Effector memory CD8-positive, alpha-beta T cell (primary cell): ENCODE measurements at regions not wholly inside any gene's neighbourhood (a gene's known extent, or its start where the extent isn't known, plus 50 kb on each side); places are given as distances from the start of the nearest gene placed in this dataset.

ENCODE experiments used
- ATAC-seq: fragments of 150-1000 bp; cut with Tn5 transposase; replicated peaks from 2 replicates; pipeline ENCODE4 v1.10.0; 2021; ENCODE audit warnings: mild to moderate bottlenecking, moderate library complexity
- DNase-seq, 3 experiments: peaks; one replicate each; pipeline ENCODE4 v3.0.0; 2021
- H3K27ac Mint-ChIP-seq, 2 donors: one replicate each; pipeline ENCODE4 v1.8.0; 2022; ENCODE audit warnings: mild to moderate bottlenecking in 2 of 2, mixed read lengths in 2 of 2, moderate library complexity in 2 of 2
- H3K27me3 Mint-ChIP-seq, 2 donors: one replicate each; pipeline ENCODE4 v1.8.0; 2022; ENCODE audit warnings: mixed read lengths in 2 of 2
- H3K36me3 Mint-ChIP-seq: one replicate; pipeline ENCODE4 v1.8.0; 2022; ENCODE audit warnings: mild to moderate bottlenecking, moderate library complexity, mixed read lengths; ENCODE audit not compliant: insufficient read depth
- H3K4me1 Mint-ChIP-seq, 2 donors: one replicate each; pipeline ENCODE4 v1.8.0; 2022; ENCODE audit warnings: low read depth in 2 of 2, mixed read lengths in 2 of 2
- H3K4me3 Mint-ChIP-seq, 2 donors: one replicate each; pipeline ENCODE4 v1.8.0; 2022; ENCODE audit warnings: mild to moderate bottlenecking in 2 of 2, mixed read lengths in 2 of 2, moderate library complexity in 2 of 2
- H3K9me3 Mint-ChIP-seq, 2 donors: one replicate each; pipeline ENCODE4 v1.8.0; 2022; ENCODE audit warnings: mixed read lengths in 2 of 2

DNA sequence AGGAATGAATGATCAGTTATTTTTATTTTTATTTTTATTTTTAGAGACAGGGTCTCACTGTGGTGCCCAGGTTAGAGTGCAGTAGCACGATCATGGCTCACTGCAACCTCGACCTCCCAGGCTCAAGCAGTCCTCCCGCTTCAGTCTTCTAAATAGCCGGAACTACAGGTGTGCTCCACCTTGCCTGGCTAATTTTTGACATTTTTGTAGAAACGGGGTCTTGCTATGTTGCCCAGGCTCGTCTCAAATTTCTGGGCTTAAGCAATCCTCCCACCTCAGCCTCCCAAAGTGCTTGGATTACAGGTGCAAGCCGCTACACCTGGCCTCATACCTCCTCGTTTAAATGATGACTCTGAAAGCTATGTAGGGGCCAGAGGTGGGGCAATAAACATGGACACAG, 706.0 kb downstream of the MED13L start:
- H3K27me3 Mint-ChIP-seq: no peaks in the 10 kb centered on the region
- peaks cover 11 to 12% of the 10 kb centered on the region in 2 donors for H3K9me3 Mint-ChIP-seq
- H3K27ac Mint-ChIP-seq: no peak overlapping the region
- no peak for DNase-seq
- H3K36me3 Mint-ChIP-seq: no peaks in the 10 kb centered on the region
- no peaks in the 10 kb centered on the region for H3K4me1 Mint-ChIP-seq
- ATAC-seq: no peak
- no peak overlapping the region for H3K4me3 Mint-ChIP-seq

DNA sequence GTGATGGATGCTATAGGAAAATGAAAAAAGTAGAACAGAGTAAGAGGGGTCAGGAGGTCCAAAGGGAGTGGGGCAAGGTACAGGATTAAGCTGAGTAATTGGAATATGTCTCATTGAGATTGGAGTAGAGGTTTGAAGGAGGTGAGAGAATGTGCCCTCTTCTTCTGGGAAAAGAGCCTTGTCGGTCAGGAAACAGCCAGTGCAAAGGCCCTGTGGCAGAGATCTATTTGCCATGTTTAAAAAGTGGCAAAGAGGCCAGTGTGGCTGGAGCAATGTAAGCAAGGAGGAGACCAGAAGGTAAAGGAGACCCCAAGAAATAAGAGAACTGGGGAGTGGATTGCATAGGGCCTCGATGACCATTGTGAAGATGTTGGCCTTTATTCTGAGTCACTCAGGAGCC, 706.5 kb downstream of the MED13L start:
- Mint-ChIP-seq H3K4me1 (no peaks in the 10 kb centered on the region), H3K27ac (no peak overlapping the region), H3K4me3 (no peak overlapping the region), H3K27me3 (no peaks in the 10 kb centered on the region), H3K36me3 (no peaks in the 10 kb centered on the region), H3K9me3 (peaks cover 8 to 10% of the 10 kb centered on the region in 2 donors)
- DNase-seq (no peak), ATAC-seq (no peak)

DNA sequence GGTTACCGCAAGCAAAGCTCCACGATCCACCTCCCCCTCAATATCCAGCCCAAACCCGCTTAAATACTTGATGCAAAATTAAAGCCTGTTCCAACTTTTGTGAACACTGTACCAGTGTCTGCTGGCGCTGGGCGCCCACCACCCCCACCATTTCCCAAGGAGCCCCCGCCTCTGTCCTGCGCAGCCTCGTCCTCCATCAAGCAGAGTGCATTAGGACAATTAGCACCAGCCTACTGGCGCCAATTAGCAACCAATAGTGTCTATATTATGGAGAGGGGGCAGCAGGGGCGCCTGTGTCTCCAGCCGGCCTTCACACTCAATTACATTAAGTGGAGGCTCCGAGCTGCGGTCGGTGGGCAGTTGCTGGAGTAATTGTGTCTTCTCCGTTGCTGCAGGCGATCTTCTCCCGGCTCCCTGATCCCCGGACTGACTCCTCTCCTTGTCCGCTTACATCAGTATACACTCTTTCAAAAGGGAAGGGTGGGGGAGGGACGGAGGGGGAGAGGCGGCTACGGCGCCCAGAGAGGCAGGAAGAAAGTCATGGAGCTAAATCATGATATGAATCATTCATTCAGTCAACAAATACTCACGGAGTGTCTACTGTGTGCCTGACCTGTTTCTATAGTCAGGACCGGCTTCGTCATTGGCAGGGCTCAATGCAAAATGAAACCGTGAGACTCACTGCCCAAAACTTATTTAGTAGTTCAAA, 707.3 kb downstream of the MED13L start:
- peaks cover 8 to 11% of the 10 kb centered on the region in 2 donors for H3K9me3 Mint-ChIP-seq
- H3K36me3 Mint-ChIP-seq: no peaks in the 10 kb centered on the region
- no peak overlapping the region for H3K27ac Mint-ChIP-seq
- no peak for ATAC-seq
- H3K4me1 Mint-ChIP-seq: no peaks in the 10 kb centered on the region
- H3K4me3 Mint-ChIP-seq: no peak overlapping the region
- no peaks in the 10 kb centered on the region for H3K27me3 Mint-ChIP-seq
- no peak for DNase-seq

DNA sequence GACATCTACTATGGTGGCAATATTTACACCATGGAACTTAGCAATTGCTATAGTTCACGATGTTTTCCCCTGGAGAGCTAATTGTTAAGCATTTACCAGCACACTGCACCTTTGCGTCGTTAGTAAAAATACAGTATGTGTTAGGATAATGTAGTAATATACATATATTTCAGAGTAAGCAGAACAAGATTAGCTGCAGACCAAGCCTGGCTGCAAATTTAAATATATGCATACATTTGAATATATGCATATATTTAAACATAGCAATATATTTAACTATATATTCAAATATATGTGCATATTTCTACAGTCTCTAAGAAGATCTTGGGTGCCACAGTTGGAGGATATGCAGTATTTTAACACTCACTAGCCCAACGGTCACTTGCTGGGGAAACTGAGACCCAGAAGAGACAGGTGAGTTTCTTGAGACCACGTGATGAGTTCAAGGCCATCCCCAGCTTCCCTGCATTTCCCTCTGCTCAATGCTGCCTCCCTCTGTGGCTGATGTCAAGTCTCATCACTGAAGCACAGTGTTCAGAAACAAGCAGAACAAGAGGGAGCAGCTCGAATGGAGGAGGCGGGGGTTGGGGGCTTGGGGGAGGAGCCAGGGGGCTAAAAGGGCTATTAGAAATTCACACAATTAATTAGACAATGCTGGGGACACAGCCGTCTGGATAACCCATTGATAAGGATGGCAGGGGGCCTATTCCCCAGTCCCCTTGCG, 708.0 kb downstream of the MED13L start:
- H3K36me3 Mint-ChIP-seq: no peaks in the 10 kb centered on the region
- no peak for DNase-seq
- no peaks in the 10 kb centered on the region for H3K27me3 Mint-ChIP-seq
- H3K27ac Mint-ChIP-seq: no peak overlapping the region
- no peak for ATAC-seq
- no peaks in the 10 kb centered on the region for H3K4me1 Mint-ChIP-seq
- H3K4me3 Mint-ChIP-seq: no peak overlapping the region
- peaks cover 8 to 13% of the 10 kb centered on the region in 2 donors for H3K9me3 Mint-ChIP-seq

GRCh38 chr12:115558281-115558680, 719.2 kb downstream of the MED13L start:
- Mint-ChIP-seq H3K4me3 (no peak overlapping the region), H3K27ac (no peak overlapping the region), H3K36me3 (no peaks in the 10 kb centered on the region), H3K27me3 (no peaks in the 10 kb centered on the region), H3K4me1 (no peaks in the 10 kb centered on the region), H3K9me3 (peaks cover 6 to 8% of the 10 kb centered on the region in 2 donors)
- no peak for DNase-seq
- ATAC-seq: no peak

DNA sequence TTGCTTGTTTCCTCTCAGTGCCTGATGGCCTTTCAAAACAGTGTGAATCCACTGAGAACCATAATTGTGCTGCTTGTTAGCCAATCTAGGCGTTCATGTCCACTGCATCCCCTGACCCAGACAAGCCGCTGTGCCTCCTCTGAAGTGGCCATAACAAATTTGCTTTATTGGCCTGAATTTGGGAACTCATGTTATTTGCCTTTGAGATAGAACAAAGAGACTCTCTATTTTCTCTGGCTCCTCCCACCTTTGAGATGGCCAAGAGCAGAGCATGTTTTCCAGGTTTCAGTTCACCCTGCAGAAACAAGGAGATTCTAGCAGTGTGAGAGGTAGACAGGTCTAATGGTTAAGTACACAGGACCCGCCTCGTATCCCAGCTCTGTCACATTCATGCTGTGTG, 723.9 kb downstream of the MED13L start:
- H3K4me3 Mint-ChIP-seq: no peak overlapping the region
- H3K27me3 Mint-ChIP-seq: no peaks in the 10 kb centered on the region
- ATAC-seq (no peak), DNase-seq (no peak)
- peaks cover 3 to 6% of the 10 kb centered on the region in 2 donors for H3K9me3 Mint-ChIP-seq
- H3K27ac Mint-ChIP-seq: no peak overlapping the region
- H3K36me3 Mint-ChIP-seq: no peaks in the 10 kb centered on the region
- H3K4me1 Mint-ChIP-seq: no peaks in the 10 kb centered on the region

- DNase-seq (no peak), ATAC-seq (no peak)
- Mint-ChIP-seq H3K4me1 (no peaks in the 10 kb centered on the region), H3K4me3 (no peak overlapping the region), H3K9me3 (peaks cover 17 to 22% of the 10 kb centered on the region in 2 donors), H3K36me3 (no peaks in the 10 kb centered on the region), H3K27me3 (no peaks in the 10 kb centered on the region), H3K27ac (no peak overlapping the region)
These were observed 734.2 kb downstream of the MED13L start for GRCh38 chr12:115543269-115543668.

DNA sequence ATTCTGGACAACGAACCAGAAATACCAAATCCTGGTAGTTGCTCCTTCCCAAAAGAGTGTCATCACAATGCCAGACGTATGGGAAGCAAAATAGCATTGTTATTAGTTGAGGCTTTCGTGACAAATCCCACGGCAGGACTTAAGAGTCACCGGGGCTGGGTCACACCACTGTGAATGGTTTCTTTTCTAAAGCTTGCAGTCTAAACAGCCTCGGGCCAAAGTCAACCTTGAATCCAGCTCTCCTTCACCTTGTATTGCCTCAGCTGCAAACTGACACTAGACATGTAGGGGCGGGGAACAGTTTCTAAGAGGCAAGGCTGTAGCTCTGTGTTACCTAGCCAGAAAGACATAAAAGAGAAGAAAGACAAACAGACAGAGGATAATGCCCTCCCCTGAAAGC, 734.8 kb downstream of the MED13L start:
- Mint-ChIP-seq H3K27ac (no peak overlapping the region), H3K4me3 (no peak overlapping the region), H3K27me3 (no peaks in the 10 kb centered on the region), H3K36me3 (no peaks in the 10 kb centered on the region), H3K4me1 (no peaks in the 10 kb centered on the region), H3K9me3 (peaks cover 20 to 22% of the 10 kb centered on the region in 2 donors)
- DNase-seq (no peak), ATAC-seq (no peak)

DNA sequence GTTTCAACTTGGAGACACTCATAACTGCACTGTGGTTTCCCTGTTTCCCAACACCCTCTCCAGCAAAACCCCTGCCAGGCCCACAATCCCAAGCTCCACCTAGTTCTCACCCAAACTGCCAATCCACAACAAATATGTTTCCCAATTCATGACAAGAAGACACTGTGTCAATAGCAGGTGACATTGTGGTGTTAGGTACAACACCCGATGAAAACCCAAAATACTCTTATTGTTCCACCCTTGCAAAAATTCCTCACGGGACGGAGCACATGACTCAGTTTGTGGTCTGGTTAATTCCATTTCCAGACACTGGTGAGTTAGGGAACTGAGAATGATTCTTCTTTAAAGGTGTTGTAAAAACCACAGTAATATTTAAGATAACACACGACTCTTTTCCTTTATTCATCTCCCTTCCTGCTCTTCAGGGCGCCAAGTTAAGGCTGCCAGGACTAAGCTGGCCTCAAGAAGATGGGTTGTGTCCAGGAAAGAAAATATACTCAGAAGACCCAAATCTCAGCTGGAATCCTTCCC, 735.5 kb downstream of the MED13L start:
- Mint-ChIP-seq H3K36me3 (no peaks in the 10 kb centered on the region), H3K4me3 (no peak overlapping the region), H3K4me1 (no peaks in the 10 kb centered on the region), H3K27me3 (no peaks in the 10 kb centered on the region), H3K27ac (no peak overlapping the region), H3K9me3 (peaks cover 18 to 22% of the 10 kb centered on the region in 2 donors)
- DNase-seq: no peak
- no peak for ATAC-seq

GRCh38 chr12:115528466-115528865, 749.0 kb downstream of the MED13L start:
- DNase-seq: no peak
- no peak overlapping the region for H3K27ac Mint-ChIP-seq
- no peak for ATAC-seq
- H3K4me3 Mint-ChIP-seq: no peak overlapping the region
- no peaks in the 10 kb centered on the region for H3K4me1 Mint-ChIP-seq
- H3K27me3 Mint-ChIP-seq: no peaks in the 10 kb centered on the region
- H3K36me3 Mint-ChIP-seq: peaks cover 3% of the 10 kb centered on the region
- peaks cover 7 to 9% of the 10 kb centered on the region in 2 donors for H3K9me3 Mint-ChIP-seq

DNA sequence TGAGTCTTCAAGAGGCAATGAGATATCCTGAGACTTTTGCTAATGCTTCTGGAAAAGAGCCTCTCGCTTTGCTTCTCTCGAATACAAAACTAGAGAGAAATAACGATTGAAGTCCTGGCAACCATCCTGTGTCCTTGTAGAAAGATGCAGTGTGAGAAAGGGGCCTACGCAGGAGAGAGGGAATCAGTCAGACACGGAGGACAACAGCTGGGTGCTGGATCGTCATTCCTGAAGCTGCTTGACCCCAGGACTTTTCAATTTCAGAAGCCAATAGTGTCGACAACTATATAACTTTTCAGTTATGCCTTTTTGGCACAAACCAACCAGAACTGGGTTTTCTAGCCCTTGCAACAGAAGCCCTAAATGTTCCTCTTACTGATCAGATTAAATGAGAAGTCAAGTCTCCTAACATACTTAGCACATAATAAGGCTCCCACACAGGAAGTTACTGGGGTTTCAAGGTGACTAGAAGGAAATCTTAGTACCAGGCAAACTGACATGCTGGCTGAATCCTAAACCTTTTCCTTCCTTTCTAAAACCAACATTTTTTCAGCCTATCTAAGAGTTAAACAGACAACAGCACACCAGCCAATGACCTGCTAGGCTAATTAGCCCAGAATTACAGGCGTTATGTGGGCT, 755.6 kb downstream of the MED13L start:
- Mint-ChIP-seq H3K36me3 (no peaks in the 10 kb centered on the region), H3K27ac (no peak overlapping the region), H3K9me3 (peaks cover 7% of the 10 kb centered on the region in 2 donors), H3K4me3 (no peak overlapping the region), H3K27me3 (no peaks in the 10 kb centered on the region), H3K4me1 (no peaks in the 10 kb centered on the region)
- ATAC-seq (no peak), DNase-seq (no peak)

DNA sequence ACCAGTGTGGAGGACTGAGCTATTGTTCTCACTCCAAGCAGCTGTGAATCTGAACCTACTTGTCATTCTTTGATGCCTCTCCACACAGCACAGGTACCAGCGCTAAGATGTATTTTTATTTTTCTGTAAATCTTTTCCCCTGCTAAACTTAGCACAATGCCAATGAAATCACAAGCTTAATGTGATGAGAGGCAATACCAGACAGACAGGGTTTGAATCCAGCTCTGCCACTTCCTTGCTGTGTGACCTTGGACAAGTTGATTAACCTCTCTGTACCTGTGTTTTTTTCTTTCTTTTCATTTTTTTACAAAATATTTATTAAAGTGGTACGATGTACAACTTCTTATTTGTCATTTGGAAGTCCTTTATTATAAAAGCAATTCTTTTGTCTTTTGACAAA, 757.6 kb downstream of the MED13L start:
- Mint-ChIP-seq H3K4me1 (no peaks in the 10 kb centered on the region), H3K27ac (no peak overlapping the region), H3K36me3 (no peaks in the 10 kb centered on the region), H3K4me3 (no peak overlapping the region), H3K9me3 (peaks cover 4 to 8% of the 10 kb centered on the region in 2 donors), H3K27me3 (no peaks in the 10 kb centered on the region)
- ATAC-seq: no peak
- DNase-seq: no peak

DNA sequence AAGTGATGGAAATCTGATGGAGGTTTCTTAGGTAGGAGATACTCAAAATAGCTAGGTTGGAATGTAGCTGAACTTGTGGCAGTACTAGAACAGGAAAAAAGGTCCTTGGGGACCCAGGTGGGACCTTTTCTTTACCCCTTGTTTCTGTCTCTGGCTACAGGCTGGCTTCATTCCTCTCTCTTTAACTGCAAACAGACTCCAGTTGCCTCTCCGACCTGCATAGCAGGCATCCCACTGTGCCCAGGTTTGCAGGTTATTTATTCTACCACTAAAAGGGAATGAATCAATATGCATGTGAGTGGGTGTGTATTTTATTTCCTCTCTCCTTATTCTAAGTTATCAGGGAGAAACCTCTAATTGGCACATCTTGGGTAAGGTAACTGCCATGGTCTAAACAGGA, 758.1 kb downstream of the MED13L start:
- no peaks in the 10 kb centered on the region for H3K4me1 Mint-ChIP-seq
- no peak overlapping the region for H3K4me3 Mint-ChIP-seq
- no peak for DNase-seq
- ATAC-seq: no peak
- no peak overlapping the region for H3K27ac Mint-ChIP-seq
- peaks cover 2 to 10% of the 10 kb centered on the region in 2 donors for H3K9me3 Mint-ChIP-seq
- no peaks in the 10 kb centered on the region for H3K27me3 Mint-ChIP-seq
- H3K36me3 Mint-ChIP-seq: no peaks in the 10 kb centered on the region

GRCh38 chr12:115517913-115518312, 759.6 kb downstream of the MED13L start:
- Mint-ChIP-seq H3K4me1 (no peaks in the 10 kb centered on the region), H3K4me3 (no peak overlapping the region), H3K36me3 (no peaks in the 10 kb centered on the region), H3K27ac (no peak overlapping the region), H3K9me3 (peaks cover 2 to 13% of the 10 kb centered on the region in 2 donors), H3K27me3 (no peaks in the 10 kb centered on the region)
- ATAC-seq (no peak), DNase-seq (no peak)
